ENCODE measurements at regions not wholly inside any gene's neighbourhood (a gene's known extent, or its start where the extent isn't known, plus 50 kb on each side); places are given as distances from the start of the nearest gene placed in this dataset.
A peak's percentile ranks its signal among the peaks of the same experiment; 100 is the strongest.
"Not testable (repeated sequence)": the region's sequence is repeated elsewhere in the genome, so short reads cannot be mapped to it uniquely, and the experiment has no call there.

- no peak for DNase-seq (ENCODE audit: low read depth)
- no peak overlapping the region for H3K4me3 ChIP-seq (ENCODE audit: low read depth, low read length)
- TF ChIP-seq CTCF (IDR thresholded peaks at IDR 0.05; ENCODE audit: low read depth, low read length, missing control alignments): no peak
- in situ Hi-C loops (cut with HindIII; ENCODE audit: low sequenced_read_pairs): no loop called here
These were observed 85.6 kb upstream of the LYSMD4 start for GRCh38 chr15:99818872-99819271.

DNA sequence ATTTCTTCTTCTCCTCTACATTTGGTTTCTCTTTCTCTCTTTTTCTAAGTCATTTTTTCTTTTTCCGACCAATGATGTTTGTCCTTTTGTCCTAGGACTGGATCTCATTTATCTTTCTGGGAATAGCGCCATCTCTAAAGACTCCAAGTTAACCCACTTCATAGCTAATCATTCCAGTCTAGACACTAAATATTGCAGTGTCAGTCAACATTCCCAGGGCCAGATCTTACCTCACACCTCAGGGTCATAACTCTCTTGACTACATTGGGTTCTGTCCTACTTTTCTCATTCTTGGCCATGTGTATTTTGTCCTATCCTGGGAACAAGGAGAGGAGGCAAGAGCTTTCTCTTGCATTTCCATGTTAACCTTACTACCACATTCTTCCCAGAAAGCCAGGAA is 83.6 kb upstream of the LYSMD4 start:
- DNase-seq (ENCODE audit: low read depth); H3K4me3 ChIP-seq (ENCODE audit: low read depth, low read length); in situ Hi-C loops (cut with HindIII; ENCODE audit: low sequenced_read_pairs): not testable (repeated sequence)

GRCh38 chr15:99810663-99811062 is 77.4 kb upstream of the LYSMD4 start:
- DNase-seq (ENCODE audit: low read depth); H3K4me3 ChIP-seq (ENCODE audit: low read depth, low read length); in situ Hi-C loops (cut with HindIII; ENCODE audit: low sequenced_read_pairs): not testable (repeated sequence)

- H3K4me3 ChIP-seq (ENCODE audit: low read depth, low read length); in situ Hi-C loops (cut with HindIII; ENCODE audit: low sequenced_read_pairs); DNase-seq (ENCODE audit: low read depth): not testable (repeated sequence)
These were observed 66.6 kb upstream of the LYSMD4 start for GRCh38 chr15:99799854-99800250.

DNA sequence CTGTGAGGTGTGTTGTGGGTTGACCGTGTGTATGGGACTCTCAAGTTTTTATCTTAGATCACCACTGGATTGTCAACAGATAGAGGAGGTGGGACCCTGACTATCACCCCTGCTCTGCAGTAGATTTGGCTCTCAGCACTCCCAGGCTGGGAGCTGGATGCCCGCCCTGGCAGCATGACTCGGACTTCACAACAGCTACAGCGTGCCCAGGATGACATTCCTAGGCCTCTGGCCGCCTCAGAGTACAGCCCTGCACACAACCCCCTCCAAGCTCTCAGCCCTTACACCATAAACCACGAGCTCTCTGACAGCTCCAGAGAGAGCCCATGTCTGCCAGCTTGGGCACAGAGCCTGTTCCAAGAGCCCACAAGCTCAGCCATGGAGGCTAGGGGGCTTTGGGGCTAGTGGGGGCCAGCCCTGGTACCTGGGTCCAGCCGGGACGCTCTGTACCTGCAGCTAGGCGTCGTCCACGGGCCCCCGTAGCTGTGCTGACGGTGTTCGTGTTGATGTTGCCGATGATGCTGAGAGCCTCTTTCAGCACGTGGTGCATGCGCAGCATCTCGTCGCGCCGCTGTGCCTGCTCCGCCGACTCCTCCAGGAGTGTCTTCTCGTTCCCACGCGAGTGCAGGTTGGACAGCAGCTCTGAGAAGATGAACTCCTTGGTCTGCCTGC is 66.1 kb upstream of the LYSMD4 start:
- in situ Hi-C loops (cut with HindIII; ENCODE audit: low sequenced_read_pairs); H3K4me3 ChIP-seq (ENCODE audit: low read depth, low read length); DNase-seq (ENCODE audit: low read depth): not testable (repeated sequence)

- TF ChIP-seq CTCF (IDR thresholded peaks at IDR 0.05; ENCODE audit: low read depth, low read length, missing control alignments): peak; percentile 8
- in situ Hi-C loops (cut with HindIII; ENCODE audit: low sequenced_read_pairs); DNase-seq (ENCODE audit: low read depth); H3K4me3 ChIP-seq (ENCODE audit: low read depth, low read length): not testable (repeated sequence)
These were observed 64.0 kb upstream of the LYSMD4 start for GRCh38 chr15:99796940-99797870.

DNA sequence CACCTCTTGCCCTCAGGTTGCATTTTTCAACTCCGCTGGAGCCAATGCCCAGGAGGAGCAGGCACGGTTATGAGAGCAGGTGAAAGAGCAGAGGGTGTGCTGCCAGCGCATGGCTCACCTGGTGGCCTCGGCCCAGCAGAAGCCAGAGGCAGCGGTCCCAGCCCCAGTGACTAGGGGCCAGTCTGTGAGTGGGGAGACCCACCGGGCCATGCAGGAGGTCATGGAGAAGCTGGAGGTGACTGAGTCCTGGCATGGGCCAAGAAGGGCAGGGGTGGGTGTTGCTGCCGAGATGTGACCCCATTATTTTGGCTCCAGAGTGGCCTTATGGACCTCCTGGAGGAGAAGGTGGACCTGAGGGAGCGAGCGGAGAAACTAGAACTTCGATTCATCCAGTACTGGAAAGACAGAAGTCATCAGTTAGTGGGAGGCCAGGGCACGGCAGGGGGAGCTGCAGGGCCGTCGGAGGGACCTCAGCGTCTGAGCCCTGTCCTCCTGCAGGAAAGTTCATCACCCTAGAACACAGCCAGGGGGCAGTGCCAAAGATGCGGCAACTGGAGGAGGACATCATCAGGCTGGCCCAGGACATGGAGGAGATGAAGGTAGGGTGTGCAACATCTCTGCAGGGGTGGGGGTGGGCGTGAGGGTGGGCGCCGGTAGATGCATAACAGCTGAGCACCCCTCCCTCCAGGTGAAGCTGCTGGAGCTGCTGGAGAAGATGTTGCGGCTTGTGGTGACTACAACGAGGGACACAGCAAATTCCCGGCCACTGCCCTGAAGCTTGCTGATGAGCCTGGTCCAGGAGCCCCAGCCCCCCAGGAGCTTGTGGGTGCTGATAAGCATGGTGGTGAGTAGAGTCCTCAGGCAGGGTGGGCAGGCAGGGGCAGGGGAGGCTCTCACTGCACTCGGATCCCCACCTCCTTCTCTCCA is 58.9 kb upstream of the LYSMD4 start:
- DNase-seq (ENCODE audit: low read depth); H3K4me3 ChIP-seq (ENCODE audit: low read depth, low read length); in situ Hi-C loops (cut with HindIII; ENCODE audit: low sequenced_read_pairs): not testable (repeated sequence)

GRCh38 chr15:99790751-99791150 is 57.5 kb upstream of the LYSMD4 start:
- DNase-seq (ENCODE audit: low read depth); H3K4me3 ChIP-seq (ENCODE audit: low read depth, low read length); in situ Hi-C loops (cut with HindIII; ENCODE audit: low sequenced_read_pairs): not testable (repeated sequence)

DNA sequence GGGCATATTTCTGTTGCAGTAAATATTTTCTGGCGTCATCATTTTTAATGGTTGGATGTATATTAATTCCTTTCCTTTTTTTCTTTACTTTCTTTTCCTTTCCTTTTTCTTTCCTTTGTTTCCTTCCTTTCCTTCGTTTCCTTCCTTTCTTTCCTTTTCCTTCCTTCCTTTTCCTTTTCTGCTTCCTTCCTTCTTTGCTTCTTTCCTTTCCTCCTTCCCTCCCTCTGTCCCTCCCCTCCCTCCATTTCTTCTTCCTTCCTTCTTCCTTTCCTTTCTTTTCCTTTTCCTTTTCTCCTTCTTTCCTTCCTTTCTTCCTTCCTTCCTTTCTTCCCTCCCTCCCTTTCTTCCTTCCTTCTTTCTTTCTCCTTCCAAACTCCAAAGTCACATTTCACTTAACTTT is 54.9 kb upstream of the LYSMD4 start:
- DNase-seq (ENCODE audit: low read depth): no peak
- H3K4me3 ChIP-seq (ENCODE audit: low read depth, low read length): no peak overlapping the region
- in situ Hi-C loops (cut with HindIII; ENCODE audit: low sequenced_read_pairs): no loop called here
- TF ChIP-seq CTCF (IDR thresholded peaks at IDR 0.05; ENCODE audit: low read depth, low read length, missing control alignments): no peak

DNA sequence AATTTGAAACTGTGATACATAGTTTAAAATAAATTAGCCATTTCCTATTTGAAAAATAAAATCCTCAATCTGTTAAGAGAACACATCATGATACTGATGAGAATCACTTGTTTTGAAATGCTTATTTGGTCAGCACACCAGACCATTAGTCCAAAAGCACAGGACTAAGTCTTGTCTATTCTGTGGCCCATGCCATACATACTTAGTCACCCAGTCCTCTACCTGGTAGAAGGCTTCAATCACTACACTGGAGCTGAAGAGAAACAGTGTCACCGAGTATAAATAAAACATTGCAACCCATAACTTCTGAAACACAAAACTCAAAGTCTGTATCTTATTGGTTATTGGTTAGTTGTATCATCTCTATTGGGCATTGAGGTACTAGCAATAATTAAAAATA is 51.6 kb upstream of the LYSMD4 start:
- H3K4me3 ChIP-seq (ENCODE audit: low read depth, low read length); in situ Hi-C loops (cut with HindIII; ENCODE audit: low sequenced_read_pairs); DNase-seq (ENCODE audit: low read depth): not testable (repeated sequence)

GRCh38 chr15:99783918-99784619 is 50.8 kb upstream of the LYSMD4 start:
- in situ Hi-C loops (cut with HindIII; ENCODE audit: low sequenced_read_pairs); DNase-seq (ENCODE audit: low read depth); H3K4me3 ChIP-seq (ENCODE audit: low read depth, low read length): not testable (repeated sequence)

Measured in astrocyte of the cerebellum (primary cell).